ENCODE measurements at regions not wholly inside any gene's neighbourhood (a gene's known extent, or its start where the extent isn't known, plus 50 kb on each side); places are given as distances from the start of the nearest gene placed in this dataset.
"Not testable (repeated sequence)": the region's sequence is repeated elsewhere in the genome, so short reads cannot be mapped to it uniquely, and the experiment has no call there.

- DNase-seq (ENCODE audit: low spot score) = no peak
Measured at GRCh38 chr4:117811731-117812130, 222.6 kb upstream of the NDST3 start.

- no peak for DNase-seq (ENCODE audit: low spot score)
Measured at GRCh38 chr4:117814277-117815246, 219.7 kb upstream of the NDST3 start.

DNA sequence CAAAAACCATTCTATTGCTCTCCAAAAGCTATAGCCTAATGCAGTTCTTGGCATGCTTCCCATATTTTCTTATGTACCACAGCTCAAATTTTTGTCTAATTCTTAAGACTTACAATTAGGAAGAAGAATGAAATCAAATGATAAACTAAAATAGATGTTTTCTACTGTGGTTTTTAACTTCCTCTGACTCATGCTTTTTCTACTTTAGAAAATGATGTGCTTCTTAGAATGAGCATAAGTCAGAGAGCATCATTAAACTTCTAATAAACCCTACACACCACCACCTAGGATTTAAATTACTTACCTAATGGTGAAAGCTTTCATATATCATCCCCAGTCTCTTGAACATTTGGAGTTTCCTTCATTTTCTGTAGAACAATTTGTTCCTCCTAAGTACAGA, 217.0 kb upstream of the NDST3 start:
- no peak for DNase-seq (ENCODE audit: low spot score)

DNA sequence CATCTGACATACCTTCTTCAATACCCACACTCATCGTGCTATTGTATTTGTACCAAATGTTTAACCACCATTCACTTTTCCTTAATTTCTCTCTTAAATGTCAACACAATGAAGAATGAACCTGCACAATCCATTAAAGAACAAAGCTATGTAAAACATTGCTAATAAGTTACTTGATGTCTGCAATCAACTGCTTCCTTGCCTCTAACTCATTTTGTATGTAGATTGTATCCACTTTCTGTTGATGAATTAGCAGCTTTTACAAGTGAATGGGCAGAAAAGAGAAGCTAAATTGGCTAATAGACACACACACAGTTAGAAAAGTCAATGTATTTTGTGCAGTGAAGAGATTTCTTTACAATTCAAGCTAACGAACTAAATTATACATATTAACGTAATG, 212.5 kb upstream of the NDST3 start:
- no peak for DNase-seq (ENCODE audit: low spot score)

DNA sequence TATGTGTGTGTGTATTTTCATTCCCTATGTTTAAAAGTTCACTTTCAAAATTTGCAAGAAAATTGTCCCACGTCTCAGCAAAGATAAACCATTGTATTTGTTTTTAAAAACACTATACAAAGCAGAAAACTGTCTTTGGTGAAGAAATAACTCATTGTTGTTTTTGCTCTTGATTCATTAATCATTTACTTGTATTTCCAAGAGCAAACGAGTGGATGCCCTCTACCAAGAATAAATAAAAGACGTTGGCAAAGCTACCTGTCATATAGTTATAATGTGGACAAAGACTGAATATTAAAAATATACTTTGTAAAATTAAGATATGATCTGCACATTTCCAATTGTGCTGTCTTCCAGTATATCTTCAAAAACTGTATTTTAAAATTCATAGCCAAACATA, 210.9 kb upstream of the NDST3 start:
- no peak for DNase-seq (ENCODE audit: low spot score)

- no peak for DNase-seq (ENCODE audit: low spot score)
Measured at GRCh38 chr4:117825600-117825999, 208.7 kb upstream of the NDST3 start.

- no peak for DNase-seq (ENCODE audit: low spot score)
Measured at GRCh38 chr4:117831060-117831683, 203.1 kb upstream of the NDST3 start.

GRCh38 chr4:117835566-117835965, 198.7 kb upstream of the NDST3 start:
- DNase-seq (ENCODE audit: low spot score) = no peak

GRCh38 chr4:117844594-117844993, 189.7 kb upstream of the NDST3 start:
- no peak for DNase-seq (ENCODE audit: low spot score)

DNA sequence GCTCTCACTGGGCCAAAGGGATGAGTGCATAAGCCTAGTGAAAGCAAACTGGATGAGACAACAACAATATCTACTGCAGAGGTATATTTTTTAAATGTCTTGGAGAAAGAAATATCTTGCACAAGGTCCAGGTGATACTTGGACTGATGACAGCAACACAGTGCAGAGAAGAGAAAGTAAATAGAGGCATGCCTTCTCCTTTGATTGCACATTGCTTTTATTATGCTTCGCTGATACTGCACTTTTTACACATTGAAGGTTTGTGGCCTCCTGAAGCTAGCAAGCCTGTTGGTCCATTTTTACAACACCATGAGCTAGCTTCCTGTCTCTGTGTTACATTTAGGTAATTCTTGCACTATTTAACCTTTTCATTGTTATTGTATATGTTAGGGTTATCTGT, 189.0 kb upstream of the NDST3 start:
- DNase-seq (ENCODE audit: low spot score) = no peak

DNA sequence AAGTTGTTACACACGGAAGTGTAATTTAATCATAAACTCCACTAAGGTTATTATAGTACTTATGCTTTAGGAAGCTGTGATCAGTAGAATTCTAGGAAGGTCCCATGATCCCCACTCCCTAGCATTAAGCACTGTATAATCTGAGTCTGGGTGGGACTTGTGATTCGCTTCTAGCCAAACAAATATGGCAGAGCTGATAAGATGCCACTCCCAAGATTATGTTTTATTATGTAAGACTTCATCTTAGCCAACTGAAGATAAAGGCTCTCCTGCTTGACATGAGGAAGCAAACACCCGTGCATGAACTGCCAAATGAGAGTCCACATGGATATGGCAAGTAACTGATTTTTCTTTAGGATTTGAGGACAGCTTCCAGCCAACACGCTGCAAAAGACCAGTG, 186.4 kb upstream of the NDST3 start:
- no peak for DNase-seq (ENCODE audit: low spot score)

DNA sequence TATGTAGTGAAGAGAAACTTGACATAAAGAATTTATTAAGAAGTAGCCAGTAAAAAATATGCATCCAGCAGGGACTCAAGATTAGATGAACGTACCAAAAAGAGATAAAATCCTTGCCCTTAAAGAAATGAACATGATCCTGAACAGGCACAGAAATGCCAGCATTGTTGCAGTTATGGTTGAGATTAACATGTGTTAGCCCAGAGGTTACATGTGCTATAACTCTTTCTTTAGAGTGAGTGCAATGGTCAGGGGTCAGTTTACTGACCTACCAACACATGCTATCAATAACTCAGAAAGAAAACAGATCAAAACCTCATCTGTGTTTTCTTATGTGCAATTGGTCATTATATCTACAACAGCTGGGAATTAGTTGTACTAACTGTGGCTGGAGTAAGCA, 166.1 kb upstream of the NDST3 start:
- no peak for DNase-seq (ENCODE audit: low spot score)

- no peak for DNase-seq (ENCODE audit: low spot score)
Measured at GRCh38 chr4:117873779-117874178, 160.5 kb upstream of the NDST3 start.

- no peak for DNase-seq (ENCODE audit: low spot score)
Measured at GRCh38 chr4:117874216-117874615, 160.1 kb upstream of the NDST3 start.

DNA sequence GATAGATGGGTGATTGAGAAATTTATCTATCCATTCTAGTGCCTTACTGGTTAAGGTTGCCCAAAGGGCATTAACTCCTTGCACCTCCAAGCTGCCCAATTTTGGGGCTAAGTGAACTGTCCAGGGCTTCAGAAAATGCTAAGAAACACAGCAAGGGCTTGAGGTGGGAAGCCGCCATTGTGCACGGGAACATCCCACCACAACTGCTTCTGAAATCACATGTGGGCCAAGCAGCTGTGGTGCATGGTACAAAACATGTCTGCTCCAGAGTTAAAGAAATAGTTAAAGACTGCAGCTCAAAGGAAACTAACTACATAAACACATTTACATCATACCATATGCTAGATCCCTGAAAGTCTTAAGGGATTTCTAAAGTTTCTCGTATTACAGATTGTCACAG, 144.3 kb upstream of the NDST3 start:
- DNase-seq (ENCODE audit: low spot score) = no peak

GRCh38 chr4:117893207-117893606, 141.1 kb upstream of the NDST3 start:
- no peak for DNase-seq (ENCODE audit: low spot score)

GRCh38 chr4:117898496-117898895, 135.8 kb upstream of the NDST3 start:
- DNase-seq (ENCODE audit: low spot score) = no peak

- no peak for DNase-seq (ENCODE audit: low spot score)
Measured at GRCh38 chr4:117900832-117901231, 133.5 kb upstream of the NDST3 start.

DNA sequence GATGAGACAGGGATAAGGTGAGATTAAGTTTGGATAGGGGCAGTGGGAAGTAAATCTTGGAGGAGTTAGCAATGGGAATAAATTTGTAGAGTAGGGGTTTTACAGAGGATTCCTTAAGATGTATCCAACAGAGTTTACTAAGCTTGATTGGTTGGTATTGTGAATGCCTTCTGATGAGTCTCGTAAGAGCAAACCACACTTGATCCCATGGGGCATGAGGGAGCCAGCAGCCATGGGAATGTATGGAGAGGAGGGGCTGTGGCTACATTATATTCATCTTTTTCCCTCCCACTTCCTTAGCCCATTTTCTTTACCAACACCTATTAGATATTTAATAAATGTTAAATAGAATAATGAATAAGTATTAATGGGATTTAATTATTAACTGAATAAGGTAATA, 126.6 kb upstream of the NDST3 start:
- DNase-seq (ENCODE audit: low spot score) = no peak

- DNase-seq (ENCODE audit: low spot score) = no peak
Measured at GRCh38 chr4:117908306-117909207, 125.7 kb upstream of the NDST3 start.

GRCh38 chr4:117916728-117917127, 117.6 kb upstream of the NDST3 start:
- DNase-seq (ENCODE audit: low spot score) = no peak

GRCh38 chr4:117922311-117922710, 112.0 kb upstream of the NDST3 start:
- not testable (repeated sequence) for DNase-seq (ENCODE audit: low spot score)
